ENCODE measurements at regions not wholly inside any gene's neighbourhood (a gene's known extent, or its start where the extent isn't known, plus 50 kb on each side); places are given as distances from the start of the nearest gene placed in this dataset.

GRCh38 chr11:15562230-15562629 is 447.5 kb downstream of the INSC start:
- TF ChIP-seq CTCF (conservative IDR thresholded peaks at IDR 0.05; ENCODE audit: low read depth, low read length), result no peak
- no peak for TF ChIP-seq EZH2 (IDR thresholded peaks at IDR 0.05; ENCODE audit: borderline replicate concordance, low read depth, low read length, poor library complexity, severe bottlenecking)
